ENCODE measurements at regions not wholly inside any gene's neighbourhood (a gene's known extent, or its start where the extent isn't known, plus 50 kb on each side); places are given as distances from the start of the nearest gene placed in this dataset.
"Not testable (repeated sequence)": the region's sequence is repeated elsewhere in the genome, so short reads cannot be mapped to it uniquely, and the experiment has no call there.

DNA sequence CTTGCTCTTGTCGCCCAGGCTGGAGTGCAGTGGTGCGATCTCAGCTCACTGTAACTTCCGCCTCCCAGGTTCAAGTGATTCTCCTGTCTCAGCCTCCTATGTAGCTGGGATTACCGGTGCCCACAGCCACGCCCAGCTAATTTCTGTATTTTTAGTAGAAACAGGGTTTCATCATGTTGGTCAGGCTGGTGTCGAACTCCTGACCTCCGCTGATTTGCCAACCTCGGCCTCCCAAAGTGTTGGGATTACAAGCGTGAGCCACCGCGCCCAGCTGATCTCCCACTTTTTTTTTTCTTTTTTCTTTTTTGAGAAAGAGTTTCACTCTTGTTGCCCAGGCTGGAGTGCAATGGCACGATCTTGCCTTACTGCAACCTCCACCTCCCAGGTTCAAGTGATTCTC lies 517.9 kb downstream of the KCNJ18 start:
- not testable (repeated sequence) for H3K4me1 ChIP-seq (ENCODE audit: control insufficient read depth, insufficient read depth, low read length); H3K4me3 ChIP-seq (ENCODE audit: low read length); H3K27me3 ChIP-seq (ENCODE audit: control insufficient read depth, insufficient read depth); H3K27ac ChIP-seq (ENCODE audit: low read length); ATAC-seq; H3K9me3 ChIP-seq (ENCODE audit: control insufficient read depth, low read length); DNase-seq
- 87% methylated on average over 12 of the region's 12 CpGs for WGBS
- intact Hi-C loops (cut with DNase I): loop anchor here in 1 of 4 donors (10.0 kb wide), 1 partner anchor 905 kb away; no protein-coding TSS in a partner anchor

DNA sequence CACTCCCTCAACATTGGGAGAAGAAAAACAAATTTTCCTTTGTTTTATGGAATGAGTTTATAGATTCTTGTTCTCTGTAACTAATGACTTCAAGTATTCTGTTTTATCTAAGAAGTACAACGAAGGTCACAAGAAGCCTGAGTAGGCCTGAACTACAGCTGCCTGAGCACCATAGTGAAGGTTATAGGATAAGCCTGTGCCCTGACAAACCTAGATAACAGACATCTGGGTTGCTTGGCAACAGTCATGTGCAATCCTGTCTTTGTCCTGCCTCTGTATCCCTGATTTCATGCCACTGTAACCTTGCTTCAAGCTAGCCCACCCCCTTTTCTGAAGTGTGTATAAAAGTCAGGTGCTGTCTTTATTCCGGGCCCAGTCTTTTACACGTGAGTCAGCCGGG lies 520.8 kb downstream of the KCNJ18 start:
- DNase-seq; H3K9me3 ChIP-seq (ENCODE audit: control insufficient read depth, low read length); H3K4me1 ChIP-seq (ENCODE audit: control insufficient read depth, insufficient read depth, low read length); ATAC-seq; H3K4me3 ChIP-seq (ENCODE audit: low read length); H3K27me3 ChIP-seq (ENCODE audit: control insufficient read depth, insufficient read depth); H3K27ac ChIP-seq (ENCODE audit: low read length): not testable (repeated sequence)
- WGBS: 67% methylated on average over 4 of the region's 4 CpGs
- intact Hi-C loops (cut with DNase I): loop anchor here in 1 of 4 donors (10.0 kb wide), 1 partner anchor 908 kb away; no protein-coding TSS in a partner anchor

DNA sequence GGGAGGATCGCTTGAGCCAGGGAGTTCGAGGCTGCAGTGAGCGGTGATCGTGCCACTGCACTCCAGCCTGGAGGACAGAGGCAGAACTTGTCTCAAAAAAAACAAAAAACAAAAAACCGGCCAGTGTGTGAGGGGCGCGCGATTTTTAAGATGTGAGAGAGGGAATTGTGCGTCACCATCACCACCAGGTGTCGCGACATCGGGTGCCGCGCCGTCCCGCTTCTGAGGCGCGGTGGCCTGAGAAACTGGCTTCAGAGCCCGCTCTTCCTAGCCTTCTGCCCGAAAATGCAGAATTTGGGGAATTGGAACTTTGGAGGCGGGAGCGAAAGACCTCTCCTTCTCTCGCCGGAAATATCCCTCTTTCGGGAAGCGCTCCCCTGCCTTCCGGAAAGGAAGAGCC lies 524.8 kb downstream of the KCNJ18 start:
- no peaks in the 10 kb centered on the region for H3K9me3 ChIP-seq (ENCODE audit: control insufficient read depth, low read length)
- H3K4me1 ChIP-seq (ENCODE audit: control insufficient read depth, insufficient read depth, low read length): no peaks in the 10 kb centered on the region
- ATAC-seq (no peak), DNase-seq (no peak)
- no peaks in the 10 kb centered on the region for H3K27me3 ChIP-seq (ENCODE audit: control insufficient read depth, insufficient read depth)
- no peak overlapping the region for H3K4me3 ChIP-seq (ENCODE audit: low read length)
- no peak overlapping the region for H3K27ac ChIP-seq (ENCODE audit: low read length)
- intact Hi-C loops (cut with DNase I): loop anchor here in 1 of 4 donors (10.0 kb wide), 1 partner anchor 912 kb away; no protein-coding TSS in a partner anchor
- WGBS: 37% methylated on average over 27 of the region's 27 CpGs

DNA sequence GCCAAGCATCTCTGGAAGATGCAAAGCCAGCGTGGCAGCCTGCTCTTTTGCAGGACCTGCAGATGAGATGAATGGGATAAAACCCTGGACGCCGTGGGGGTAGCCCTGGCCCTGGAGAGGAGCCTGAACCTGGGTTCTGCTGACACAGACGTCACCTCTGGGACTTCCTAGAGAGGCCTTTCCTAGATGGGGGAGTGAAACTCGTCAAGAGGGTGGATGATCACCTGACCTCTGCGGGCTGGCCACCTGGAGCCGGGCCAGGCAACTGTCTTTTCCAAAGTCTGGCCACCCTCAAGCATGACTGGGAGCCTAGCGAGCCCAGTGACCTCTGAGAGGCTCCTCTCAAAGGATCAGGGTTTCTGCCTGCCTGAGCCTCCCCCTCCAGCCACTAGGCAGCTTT lies 529.0 kb downstream of the KCNJ18 start:
- ATAC-seq: no peak
- Histone ChIP-seq H3K4me3 (ENCODE audit: low read length) (no peak overlapping the region), H3K4me1 (ENCODE audit: control insufficient read depth, insufficient read depth, low read length) (no peaks in the 10 kb centered on the region), H3K27ac (ENCODE audit: low read length) (no peak overlapping the region), H3K9me3 (ENCODE audit: control insufficient read depth, low read length) (no peaks in the 10 kb centered on the region), H3K27me3 (ENCODE audit: control insufficient read depth, insufficient read depth) (no peaks in the 10 kb centered on the region)
- 63% methylated on average over 8 of the region's 8 CpGs for WGBS
- intact Hi-C loops (cut with DNase I): no loop called here
- no peak for DNase-seq

DNA sequence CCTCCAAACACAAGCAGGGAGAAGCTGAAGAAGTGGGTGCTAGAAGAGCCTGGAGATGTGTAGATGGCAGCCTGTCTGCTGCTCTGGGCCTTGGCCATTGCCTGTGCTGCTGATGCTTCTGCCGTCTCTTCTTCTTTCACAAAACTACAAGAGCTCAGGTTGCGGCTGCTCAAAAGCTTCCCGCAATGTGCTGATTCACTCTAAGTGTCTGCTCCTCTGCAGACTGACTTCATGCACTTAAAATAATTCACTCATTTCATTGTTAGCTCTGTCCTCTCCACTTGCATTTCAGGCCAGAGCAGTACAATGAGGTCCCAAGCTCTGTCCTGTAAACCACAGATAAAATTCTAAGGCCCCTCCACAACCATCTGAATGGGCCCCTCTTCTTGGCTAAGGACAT lies 534.2 kb downstream of the KCNJ18 start:
- H3K9me3 ChIP-seq (ENCODE audit: control insufficient read depth, low read length); H3K4me1 ChIP-seq (ENCODE audit: control insufficient read depth, insufficient read depth, low read length); ATAC-seq; DNase-seq; H3K27ac ChIP-seq (ENCODE audit: low read length); H3K27me3 ChIP-seq (ENCODE audit: control insufficient read depth, insufficient read depth); H3K4me3 ChIP-seq (ENCODE audit: low read length); intact Hi-C loops (cut with DNase I): not testable (repeated sequence)
- WGBS: 91% methylated on average over 3 of the region's 3 CpGs

DNA sequence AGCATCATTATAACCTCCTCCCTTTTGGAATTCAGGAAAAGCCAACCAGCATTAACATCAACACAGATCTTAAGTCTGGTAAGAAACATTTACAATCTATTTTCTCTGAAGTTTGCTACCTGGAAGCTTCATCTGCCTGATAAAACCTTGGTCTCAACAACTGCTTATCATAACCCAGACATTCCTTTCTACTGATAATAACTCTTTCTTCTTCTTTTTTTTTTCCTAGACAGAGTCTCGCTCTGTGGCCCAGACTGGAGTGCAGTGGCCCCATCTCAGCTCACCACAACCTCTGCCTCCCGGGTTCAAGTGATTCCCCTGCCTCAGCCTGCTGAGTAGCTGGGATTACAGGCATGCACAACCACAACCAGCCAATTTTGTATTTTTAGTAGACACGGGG lies 534.6 kb downstream of the KCNJ18 start:
- H3K27ac ChIP-seq (ENCODE audit: low read length); DNase-seq; H3K9me3 ChIP-seq (ENCODE audit: control insufficient read depth, low read length); H3K4me3 ChIP-seq (ENCODE audit: low read length); intact Hi-C loops (cut with DNase I); H3K4me1 ChIP-seq (ENCODE audit: control insufficient read depth, insufficient read depth, low read length); H3K27me3 ChIP-seq (ENCODE audit: control insufficient read depth, insufficient read depth); ATAC-seq: not testable (repeated sequence)
- WGBS: 73% methylated on average over 3 of the region's 3 CpGs

DNA sequence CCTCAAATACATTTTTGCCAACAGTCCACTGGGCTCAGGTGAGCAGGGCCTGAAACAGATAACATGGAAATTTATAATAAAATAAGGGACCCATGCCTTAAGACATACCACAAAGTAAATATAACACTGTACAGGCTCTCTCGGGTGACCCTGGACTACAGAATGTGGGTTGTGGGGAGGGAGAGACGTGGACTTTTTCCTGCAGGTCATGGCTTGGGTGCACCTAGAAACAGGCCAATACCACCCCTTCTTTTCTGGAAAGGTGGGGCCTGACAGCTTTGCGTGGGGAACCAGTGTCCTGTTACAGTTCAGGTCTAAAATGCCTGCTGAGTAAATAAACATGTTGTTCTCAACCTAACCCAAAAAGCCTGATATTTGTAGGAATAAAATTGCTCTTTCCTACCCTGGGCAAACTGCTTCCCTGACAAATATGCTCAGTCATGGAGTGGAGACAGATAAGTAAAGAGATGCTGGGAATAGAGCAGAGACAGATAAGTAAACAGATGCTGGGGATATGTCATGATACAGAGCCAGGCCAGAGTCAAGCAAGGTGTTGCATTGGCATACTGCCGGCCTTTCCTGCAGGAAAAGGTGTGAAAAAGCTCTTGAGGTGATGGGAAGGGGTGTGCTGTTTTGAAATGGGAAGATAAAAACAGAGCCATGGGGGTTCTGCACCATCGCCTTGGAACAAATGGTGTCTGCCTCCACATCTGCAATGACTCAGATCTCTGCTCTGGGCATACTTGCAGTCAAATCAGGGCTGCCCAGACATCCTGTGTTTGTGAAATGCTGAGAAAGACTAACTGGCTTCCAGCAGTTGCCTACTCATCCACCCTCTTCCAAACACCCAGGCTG lies 535.6 kb downstream of the KCNJ18 start:
- 61% methylated on average over 5 of the region's 5 CpGs for WGBS
- intact Hi-C loops (cut with DNase I); ATAC-seq: not testable (repeated sequence)

DNA sequence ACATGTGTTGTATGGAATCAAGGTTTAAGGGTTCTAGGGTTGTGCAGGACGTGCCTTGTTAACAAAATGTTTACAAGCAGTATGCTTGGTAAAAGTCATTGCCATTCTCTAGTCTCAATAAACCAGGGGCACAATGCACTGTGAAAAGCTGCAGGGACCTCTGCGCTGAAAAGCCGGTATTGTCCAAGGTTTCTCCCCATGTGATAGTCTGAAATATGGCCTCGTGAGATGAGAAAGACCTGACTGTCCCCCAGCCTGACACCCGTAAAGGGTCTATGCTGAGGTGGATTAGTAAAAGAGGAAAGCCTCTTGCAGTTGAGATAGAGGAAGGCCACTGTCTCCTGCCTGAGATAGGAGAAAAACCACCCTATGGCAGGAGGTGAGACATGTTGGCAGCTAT lies 537.5 kb downstream of the KCNJ18 start:
- H3K27me3 ChIP-seq (ENCODE audit: control insufficient read depth, insufficient read depth); H3K9me3 ChIP-seq (ENCODE audit: control insufficient read depth, low read length); H3K4me3 ChIP-seq (ENCODE audit: low read length); intact Hi-C loops (cut with DNase I); H3K27ac ChIP-seq (ENCODE audit: low read length); ATAC-seq; H3K4me1 ChIP-seq (ENCODE audit: control insufficient read depth, insufficient read depth, low read length); DNase-seq: not testable (repeated sequence)
- WGBS: 71% methylated on average over 5 of the region's 5 CpGs

More for the DNA sequence above, 535.6 kb downstream of the KCNJ18 start:
- H3K27me3 ChIP-seq (ENCODE audit: control insufficient read depth, insufficient read depth); H3K27ac ChIP-seq (ENCODE audit: low read length); H3K9me3 ChIP-seq (ENCODE audit: control insufficient read depth, low read length); H3K4me1 ChIP-seq (ENCODE audit: control insufficient read depth, insufficient read depth, low read length); H3K4me3 ChIP-seq (ENCODE audit: low read length); DNase-seq: not testable (repeated sequence)

DNA sequence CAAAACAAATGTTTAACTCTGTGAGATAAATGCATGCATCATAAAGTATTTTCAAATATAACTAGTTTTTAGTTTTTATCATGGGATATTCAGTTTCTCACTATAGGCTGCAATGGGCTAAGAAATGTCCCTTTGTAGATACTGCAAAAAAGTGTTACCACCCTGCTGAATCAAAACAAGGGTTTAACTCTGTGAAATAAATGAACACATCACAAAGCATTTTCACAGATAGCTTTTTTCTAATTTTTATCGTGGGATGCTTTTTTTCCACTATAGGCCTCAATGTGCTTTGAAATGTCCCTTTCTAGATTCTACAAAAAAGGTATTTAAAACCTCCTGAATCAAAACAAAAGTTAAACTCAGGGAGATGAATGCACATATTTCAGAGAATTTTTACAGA lies 541.1 kb downstream of the KCNJ18 start:
- ATAC-seq: no peak
- Histone ChIP-seq H3K4me3 (ENCODE audit: low read length) (no peak overlapping the region), H3K27ac (ENCODE audit: low read length) (no peak overlapping the region), H3K9me3 (ENCODE audit: control insufficient read depth, low read length) (no peaks in the 10 kb centered on the region), H3K27me3 (ENCODE audit: control insufficient read depth, insufficient read depth) (no peaks in the 10 kb centered on the region), H3K4me1 (ENCODE audit: control insufficient read depth, insufficient read depth, low read length) (no peaks in the 10 kb centered on the region)
- intact Hi-C loops (cut with DNase I): no loop called here
- WGBS: 85% methylated on average over 1 of the region's 1 CpG
- DNase-seq: no peak

DNA sequence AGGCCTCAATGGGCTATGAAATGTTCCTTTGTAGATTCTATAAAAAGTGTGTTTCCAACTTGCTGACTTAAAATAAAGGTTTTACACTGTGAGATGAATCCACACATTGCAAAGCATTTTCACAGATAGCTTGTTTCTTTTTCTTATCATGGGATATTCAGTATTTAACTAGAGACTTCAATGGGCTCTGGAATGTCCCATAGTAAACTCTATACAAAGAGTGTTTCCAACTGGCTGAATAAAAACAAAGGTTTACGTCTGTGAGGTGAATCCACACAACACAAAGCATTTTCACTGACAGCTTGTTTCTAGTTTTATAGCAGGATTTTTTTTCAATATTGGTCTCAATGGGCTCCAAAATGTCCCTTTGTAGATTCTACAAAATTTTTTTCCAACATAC lies 550.1 kb downstream of the KCNJ18 start:
- H3K4me1 ChIP-seq (ENCODE audit: control insufficient read depth, insufficient read depth, low read length): no peaks in the 10 kb centered on the region
- ATAC-seq (no peak), DNase-seq (no peak)
- H3K9me3 ChIP-seq (ENCODE audit: control insufficient read depth, low read length): no peaks in the 10 kb centered on the region
- 63% methylated on average over 1 of the region's 1 CpG for WGBS
- no peak overlapping the region for H3K27ac ChIP-seq (ENCODE audit: low read length)
- no peaks in the 10 kb centered on the region for H3K27me3 ChIP-seq (ENCODE audit: control insufficient read depth, insufficient read depth)
- H3K4me3 ChIP-seq (ENCODE audit: low read length): no peak overlapping the region
- intact Hi-C loops (cut with DNase I): no loop called here

DNA sequence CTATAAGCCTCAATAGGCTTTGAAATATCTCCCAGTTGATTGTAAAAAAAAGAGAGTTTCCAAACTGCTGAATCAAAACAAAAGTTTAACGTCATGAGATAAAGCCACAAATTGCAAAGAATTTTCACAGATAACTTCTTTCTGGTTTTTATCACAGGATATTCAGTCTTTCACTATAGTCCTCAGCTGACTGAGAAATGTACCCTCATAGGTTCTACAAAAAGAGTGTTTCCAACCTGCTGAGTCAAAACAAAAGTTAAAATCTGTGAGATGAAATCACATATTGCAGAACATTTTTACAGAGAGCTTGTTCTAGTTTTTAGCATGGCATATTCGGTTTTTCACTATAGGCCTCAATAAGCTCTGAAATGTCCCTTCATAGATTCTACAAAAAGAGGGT lies 559.2 kb downstream of the KCNJ18 start:
- no peaks in the 10 kb centered on the region for H3K4me1 ChIP-seq (ENCODE audit: control insufficient read depth, insufficient read depth, low read length)
- DNase-seq: no peak
- H3K27ac ChIP-seq (ENCODE audit: low read length): no peak overlapping the region
- no peak overlapping the region for H3K4me3 ChIP-seq (ENCODE audit: low read length)
- intact Hi-C loops (cut with DNase I): no loop called here
- WGBS: 53% methylated on average over 2 of the region's 2 CpGs
- H3K27me3 ChIP-seq (ENCODE audit: control insufficient read depth, insufficient read depth): no peaks in the 10 kb centered on the region
- no peaks in the 10 kb centered on the region for H3K9me3 ChIP-seq (ENCODE audit: control insufficient read depth, low read length)
- ATAC-seq: no peak
